IMR-90 (cell line): ENCODE measurements at regions not wholly inside any gene's neighbourhood (a gene's known extent, or its start where the extent isn't known, plus 50 kb on each side); places are given as distances from the start of the nearest gene placed in this dataset.

Source experiments
- ATAC-seq: fragments of 200-7000 bp; cut with Tn5 transposase; 2 replicates; pipeline ENCODE4 v1.9.1; 2020; ENCODE audit warnings: low read depth, mild to moderate bottlenecking, moderate library complexity
- BruUV-seq: library from RNA; stranded (reverse); fragments of 400-500 nt; replicated peaks from 2 replicates; lab custom pipeline; 2021; lab: Mats Ljungman, UMichigan
- CTCF ChIA-PET: fragments of 300-600 bp; formaldehyde crosslinking; extraction: SDS; loops from one replicate; lab custom pipeline; 2021; ENCODE audit warnings: antibody characterized with exemption; lab: Yijun Ruan, JAX
- POLR2A ChIA-PET: fragments of 300-600 bp; sonication (Branson Sonifier 250); formaldehyde crosslinking; loops from one replicate; lab custom pipeline; 2022; ENCODE audit warnings: antibody characterized with exemption; ENCODE audit not compliant: unreplicated experiment; lab: Charles Lee
- DNase-seq: peaks from one replicate; pipeline ENCODE4 v3.0.0; 2013
- H2AFZ ChIP-seq: replicated peaks from 2 replicates; pipeline ENCODE3; 2013; ENCODE audit warnings: low read length, mild to moderate bottlenecking; ENCODE audit not compliant: poor library complexity
- H2AK5ac ChIP-seq: 2 replicates; pipeline ENCODE4 v1.6.1; 2013; ENCODE audit warnings: low read depth, low read length, inconsistent platforms
- H2AK9ac ChIP-seq: replicated peaks from 2 replicates; pipeline ENCODE3; 2013; ENCODE audit warnings: mild to moderate bottlenecking, low read depth, low read length, moderate library complexity; ENCODE audit not compliant: poor library complexity
- H2BK120ac ChIP-seq: 2 replicates; pipeline ENCODE4 v1.6.1; 2013; ENCODE audit warnings: low read depth, low read length, inconsistent platforms
- H2BK15ac ChIP-seq: 3 replicates; pipeline ENCODE4 v1.6.1; 2013; ENCODE audit warnings: low read depth, low read length, inconsistent platforms
- H2BK20ac ChIP-seq: 2 replicates; pipeline ENCODE4 v1.6.1; 2013; ENCODE audit warnings: low read depth, mild to moderate bottlenecking, inconsistent platforms, low read length, moderate library complexity
- H2BK5ac ChIP-seq: 2 replicates; pipeline ENCODE4 v1.6.1; 2013; ENCODE audit warnings: mild to moderate bottlenecking, low read depth, low read length, inconsistent platforms; ENCODE audit not compliant: poor library complexity, severe bottlenecking
- H3K14ac ChIP-seq: replicated peaks from 2 replicates; pipeline ENCODE4 v1.6.1; 2013; ENCODE audit warnings: low read depth, low read length, inconsistent platforms
- H3K18ac ChIP-seq: 2 replicates; pipeline ENCODE4 v1.6.1; 2013; ENCODE audit warnings: low read depth, low read length, control low read depth
- H3K23ac ChIP-seq: 2 replicates; pipeline ENCODE4 v1.6.1; 2013; ENCODE audit warnings: low read depth, low read length, inconsistent platforms
- H3K27ac ChIP-seq: 2 replicates; pipeline ENCODE4 v1.5.1; 2013; ENCODE audit warnings: mild to moderate bottlenecking, control low read depth, low read length; ENCODE audit not compliant: insufficient read depth
- H3K27me3 ChIP-seq: 2 replicates; pipeline ENCODE4 v1.6.1; 2013; ENCODE audit warnings: low read length; ENCODE audit not compliant: control insufficient read depth, insufficient read depth
- H3K36me3 ChIP-seq: 2 replicates; pipeline ENCODE4 v1.6.1; 2013; ENCODE audit warnings: low read length, mixed read lengths; ENCODE audit not compliant: control insufficient read depth, insufficient read depth
- H3K4ac ChIP-seq: 2 replicates; pipeline ENCODE4 v1.6.1; 2013; ENCODE audit warnings: low read depth, low read length, inconsistent platforms
- H3K4me1 ChIP-seq: 2 replicates; pipeline ENCODE4 v1.6.1; 2013; ENCODE audit warnings: low read length, mixed read lengths; ENCODE audit not compliant: control insufficient read depth, insufficient read depth
- H3K4me2 ChIP-seq: 2 replicates; pipeline ENCODE4 v1.6.1; 2013; ENCODE audit warnings: low read depth, mild to moderate bottlenecking, control low read depth, low read length, moderate library complexity
- H3K4me3 ChIP-seq: 2 replicates; pipeline ENCODE4 v1.5.1; 2013; ENCODE audit warnings: low read depth, mild to moderate bottlenecking, control low read depth, low read length, moderate library complexity; ENCODE audit not compliant: insufficient read depth
- H3K56ac ChIP-seq: 2 replicates; pipeline ENCODE4 v1.6.1; 2013; ENCODE audit warnings: low read length, inconsistent platforms; ENCODE audit not compliant: insufficient read depth; ENCODE audit errors: extremely low read depth
- H3K79me1 ChIP-seq, 2 experiments: 2 replicates each; pipeline ENCODE4 v1.6.1; 2013; ENCODE audit warnings: low read length in 2 of 2, inconsistent platforms in 1 of 2, low read depth in 1 of 2
- H3K9ac ChIP-seq: 2 replicates; pipeline ENCODE4 v1.6.1; 2013; ENCODE audit warnings: low read depth, low read length, control low read depth
- H3K9me1 ChIP-seq: 2 replicates; pipeline ENCODE4 v1.6.1; 2013; ENCODE audit warnings: low read length, inconsistent platforms; ENCODE audit not compliant: insufficient read depth
- H3K9me3 ChIP-seq: 2 replicates; pipeline ENCODE4 v1.6.1; 2013; ENCODE audit warnings: low read length; ENCODE audit not compliant: control insufficient read depth, insufficient read depth
- H4K20me1 ChIP-seq: 2 replicates; pipeline ENCODE4 v1.6.1; 2013; ENCODE audit warnings: low read length, inconsistent platforms; ENCODE audit not compliant: insufficient read depth
- H4K5ac ChIP-seq: 2 replicates; pipeline ENCODE4 v1.6.1; 2013; ENCODE audit warnings: mild to moderate bottlenecking, low read depth, low read length, control low read depth
- H4K8ac ChIP-seq, 2 experiments: 2 replicates each; pipeline ENCODE4 v1.6.1; 2013; ENCODE audit warnings: low read depth in 2 of 2, low read length in 2 of 2, control low read depth in 1 of 2, inconsistent platforms in 1 of 2
- H4K91ac ChIP-seq: 2 replicates; pipeline ENCODE4 v1.6.1; 2013; ENCODE audit warnings: low read depth, low read length, inconsistent platforms; ENCODE audit not compliant: insufficient read depth
- CHD1 ChIP-seq: IDR thresholded peaks from 2 replicates; pipeline ENCODE4 v1.6.1; 2012; ENCODE audit warnings: low read depth, low read length, improper control_type of control experiment
- CTCF ChIP-seq: conservative IDR thresholded peaks from 2 replicates; pipeline ENCODE4 v1.5.1; 2012; ENCODE audit warnings: mild to moderate bottlenecking, low read depth, low read length, improper control_type of control experiment
- FOS ChIP-seq: fragments of 150-350 bp; IDR thresholded peaks from 2 replicates; pipeline ENCODE4 v1.6.1; 2016; ENCODE audit warnings: low read depth, low read length
- MAZ ChIP-seq: IDR thresholded peaks from 2 replicates; pipeline ENCODE4 v1.6.1; 2012; ENCODE audit warnings: low read depth, mild to moderate bottlenecking, low read length, improper control_type of control experiment, moderate library complexity, borderline replicate concordance
- RAD21 ChIP-seq: IDR thresholded peaks from 2 replicates; pipeline ENCODE4 v1.6.1; 2012; ENCODE audit warnings: low read length, improper control_type of control experiment
- SMC3 ChIP-seq: fragments of 150-350 bp; IDR thresholded peaks from 2 replicates; pipeline ENCODE4 v1.6.1; 2016; ENCODE audit warnings: low read depth, mild to moderate bottlenecking, antibody characterized with exemption, low read length, moderate library complexity
- USF2 ChIP-seq: fragments of 150-350 bp; IDR thresholded peaks from 2 replicates; pipeline ENCODE4 v1.6.1; 2017; ENCODE audit warnings: mild to moderate bottlenecking, antibody characterized with exemption, low read length, low read depth
- WGBS, 2 experiments: methylation state at CpG; one replicate each; pipeline versions ENCODE4 v1.1.5 to v1.1.7; 2013; ENCODE audit warnings: missing lambda C conversion rate in 2 of 2; ENCODE audit not compliant: insufficient read length in 1 of 2; ENCODE audit errors: extremely low coverage in 2 of 2; 5-methylcytosine and 5-hydroxymethylcytosine counted together
- dilution Hi-C: fragments of 300-500 bp; cut with HindIII; formaldehyde crosslinking; loops from one replicate; pipeline ENCODE4 v1.14.3; 2018; ENCODE audit warnings: low sequenced_read_pairs; ENCODE audit not compliant: unreplicated experiment
- in situ Hi-C: fragments of 300-500 bp; cut with MboI; formaldehyde crosslinking; loops from 3 replicates; pipeline ENCODE4 v1.14.3; 2019; ENCODE audit warnings: low sequenced_read_pairs, inconsistent platforms, mixed read lengths
- intact Hi-C: fragments of 100-400 bp; cut with micrococcal nuclease; formaldehyde crosslinking; loops from 2 replicates; pipeline ENCODE4 v1.10.0; 2022
- TF ChIP-seq, protein P1 (sequence below): fragments of 150-350 bp; IDR thresholded peaks from 2 replicates; pipeline ENCODE4 v1.6.1; 2016; ENCODE audit warnings: low read depth, mild to moderate bottlenecking, low read length, moderate library complexity, borderline replicate concordance

GRCh38 chr2:13135856-13136255, 419.1 kb downstream of the TRIB2 start:
- H3K27me3 ChIP-seq = no peaks in the 10 kb centered on the region
- intact Hi-C loops = no loop called here
- no peak overlapping the region for H3K56ac ChIP-seq
- in situ Hi-C loops = no loop called here
- H2AK5ac ChIP-seq = no peak overlapping the region
- DNase-seq (no peak), ATAC-seq (no peak)
- H4K5ac ChIP-seq = no peak overlapping the region
- H4K91ac ChIP-seq = no peak overlapping the region
- WGBS, 2 experiments = no CpG with 5 or more reads among the region's 1 CpG
- no peak overlapping the region for H3K14ac ChIP-seq
- H3K4ac ChIP-seq = no peak overlapping the region
- no peaks in the 10 kb centered on the region for H3K9me1 ChIP-seq
- no peak overlapping the region for H2BK20ac ChIP-seq
- no TSS peak for BruUV-seq
- no peak overlapping the region for H2BK15ac ChIP-seq
- no peaks in the 10 kb centered on the region for H4K20me1 ChIP-seq
- dilution Hi-C loops = no loop called here
- ChIA-PET CTCF (no interaction called here), POLR2A (no interaction called here)
- no peak overlapping the region for H2BK5ac ChIP-seq
- H3K79me1 ChIP-seq = no peaks in the 10 kb centered on the region
- H3K18ac ChIP-seq = no peak overlapping the region
- H3K4me3 ChIP-seq = no peak overlapping the region
- H3K23ac ChIP-seq = no peak overlapping the region
- no peaks in the 10 kb centered on the region; the same call in 1 of the 2 replicates for H3K9me3 ChIP-seq
- no peak overlapping the region for H2AFZ ChIP-seq
- no peak overlapping the region for H2AK9ac ChIP-seq
- TF ChIP-seq FOS (no peak), USF2 (no peak), CHD1 (no peak), MAZ (no peak), CTCF (no peak), RAD21 (no peak), SMC3 (no peak)
- TF ChIP-seq, protein P1, sequence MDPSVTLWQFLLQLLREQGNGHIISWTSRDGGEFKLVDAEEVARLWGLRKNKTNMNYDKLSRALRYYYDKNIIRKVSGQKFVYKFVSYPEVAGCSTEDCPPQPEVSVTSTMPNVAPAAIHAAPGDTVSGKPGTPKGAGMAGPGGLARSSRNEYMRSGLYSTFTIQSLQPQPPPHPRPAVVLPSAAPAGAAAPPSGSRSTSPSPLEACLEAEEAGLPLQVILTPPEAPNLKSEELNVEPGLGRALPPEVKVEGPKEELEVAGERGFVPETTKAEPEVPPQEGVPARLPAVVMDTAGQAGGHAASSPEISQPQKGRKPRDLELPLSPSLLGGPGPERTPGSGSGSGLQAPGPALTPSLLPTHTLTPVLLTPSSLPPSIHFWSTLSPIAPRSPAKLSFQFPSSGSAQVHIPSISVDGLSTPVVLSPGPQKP = no peak
- H2BK120ac ChIP-seq = no peak overlapping the region
- H3K27ac ChIP-seq = no peak overlapping the region
- H3K4me2 ChIP-seq = no peak overlapping the region
- no peaks in the 10 kb centered on the region for H3K36me3 ChIP-seq
- no peak overlapping the region for H3K9ac ChIP-seq
- no peaks in the 10 kb centered on the region for H3K4me1 ChIP-seq
- H4K8ac ChIP-seq = no peak overlapping the region
